OCI-LY7 (cell line): ENCODE measurements at regions not wholly inside any gene's neighbourhood (a gene's known extent, or its start where the extent isn't known, plus 50 kb on each side); places are given as distances from the start of the nearest gene placed in this dataset.

Source experiments
- CTCF ChIP-seq: fragments of 200-600 bp; sonication (generic); conservative IDR thresholded peaks from 2 replicates; pipeline ENCODE4 v1.5.1; 2014; ENCODE audit warnings: mild to moderate bottlenecking, antibody characterized with exemption, low read length, moderate library complexity, mixed read lengths
- EZH2phosphoT487 ChIP-seq: fragments of 200-600 bp; sonication (generic); IDR thresholded peaks from 2 replicates; pipeline ENCODE4 v1.6.1; 2018; ENCODE audit warnings: low read depth, borderline replicate concordance, mild to moderate bottlenecking, mixed run types, antibody characterized with exemption, low read length, moderate library complexity, mixed read lengths

- TF ChIP-seq CTCF: no peak
- no peak for TF ChIP-seq EZH2phosphoT487
Observed at GRCh38 chr2:144681389-144681788, 161.5 kb upstream of the ZEB2 start.
